H1 (cell line): ENCODE measurements at regions not wholly inside any gene's neighbourhood (a gene's known extent, or its start where the extent isn't known, plus 50 kb on each side); places are given as distances from the start of the nearest gene placed in this dataset.

Experiments
- CTCF ChIA-PET: fragments of 300-600 bp; sonication (Branson Sonifier 250); formaldehyde crosslinking; loops from one replicate; lab custom pipeline; 2021; ENCODE audit not compliant: partially characterized antibody; lab: Charles Lee
- POLR2A ChIA-PET: fragments of 300-600 bp; sonication (Branson Sonifier 250); formaldehyde crosslinking; loops from one replicate; lab custom pipeline; 2021; ENCODE audit warnings: inconsistent platforms; ENCODE audit not compliant: partially characterized antibody; lab: Charles Lee
- DNase-seq, 2 experiments: peaks; one replicate each; pipeline versions ENCODE4 v3.0.0 to v3.0.0-alpha.2; 2010 to 2022; ENCODE audit warnings: low spot score in 2 of 2, low read depth in 1 of 2, mixed read lengths in 1 of 2
- FAIRE-seq: peaks from 2 replicates; lab custom pipeline; 2011; peaks lifted over from hg19 to GRCh38; lab: Jason Lieb, UNC
- H2AFZ ChIP-seq: 2 replicates; pipeline ENCODE4 v1.8.1; 2012; ENCODE audit warnings: low read length, inconsistent platforms
- H2AK5ac ChIP-seq: 2 replicates; pipeline ENCODE4 v1.6.1; 2013; ENCODE audit warnings: low read depth, low read length
- H2BK120ac ChIP-seq: replicated peaks from 2 replicates; pipeline ENCODE3; 2013; ENCODE audit warnings: low read depth, low read length, inconsistent platforms
- H2BK12ac ChIP-seq: 2 replicates; pipeline ENCODE4 v1.6.1; 2013; ENCODE audit warnings: low read depth, low read length
- H2BK15ac ChIP-seq: 2 replicates; pipeline ENCODE4 v1.6.1; 2013; ENCODE audit warnings: low read length
- H2BK20ac ChIP-seq: 2 replicates; pipeline ENCODE4 v1.6.1; 2013; ENCODE audit warnings: low read length
- H2BK5ac ChIP-seq: 2 replicates; pipeline ENCODE4 v1.6.1; 2013; ENCODE audit warnings: low read depth, low read length
- H3K14ac ChIP-seq: 2 replicates; pipeline ENCODE4 v1.6.1; 2013; ENCODE audit warnings: inconsistent platforms; ENCODE audit not compliant: insufficient read length
- H3K18ac ChIP-seq: 2 replicates; pipeline ENCODE4 v1.6.1; 2013; ENCODE audit warnings: low read length; ENCODE audit errors: extremely low read depth
- H3K23ac ChIP-seq: 2 replicates; pipeline ENCODE4 v1.6.1; 2013; ENCODE audit warnings: inconsistent platforms; ENCODE audit not compliant: insufficient read length
- H3K23me2 ChIP-seq: 2 replicates; pipeline ENCODE4 v1.6.1; 2013; ENCODE audit warnings: low read depth, low read length
- H3K27ac ChIP-seq: 2 replicates; pipeline ENCODE4 v1.6.1; 2011; ENCODE audit warnings: low read depth, low read length, inconsistent platforms
- H3K27me3 ChIP-seq, 4 experiments: replicated peaks in 1 of 4; 1 replicate in 1 of 4; 2 replicates in 3 of 4; pipeline versions ENCODE4 v1.6.1 to v1.8.1; 2011 to 2013; ENCODE audit warnings: low read length in 3 of 4, mild to moderate bottlenecking in 3 of 4, inconsistent platforms in 2 of 4, mixed read lengths in 2 of 4, moderate library complexity in 1 of 4; ENCODE audit not compliant: control insufficient read depth in 3 of 4, insufficient read depth in 3 of 4; ENCODE audit errors: extremely low read depth in 1 of 4
- H3K36me3 ChIP-seq, 4 experiments: 2 replicates each; pipeline versions ENCODE4 v1.6.1 to v1.8.1; 2011 to 2013; ENCODE audit warnings: mild to moderate bottlenecking in 4 of 4, low read length in 3 of 4, moderate library complexity in 2 of 4, control low read depth in 1 of 4, inconsistent platforms in 1 of 4; ENCODE audit not compliant: insufficient read depth in 4 of 4, control insufficient read depth in 2 of 4
- H3K4ac ChIP-seq: replicated peaks from 2 replicates; pipeline ENCODE3; 2013; ENCODE audit warnings: low read length, low read depth, mixed read lengths, inconsistent platforms; ENCODE audit not compliant: insufficient read length
- H3K4me1 ChIP-seq, 4 experiments: replicated peaks in 1 of 4; 1 replicate in 1 of 4; 2 replicates in 3 of 4; pipeline versions ENCODE4 v1.6.1 to v1.8.1; 2011 to 2013; ENCODE audit warnings: low read length in 3 of 4, inconsistent platforms in 2 of 4, mixed read lengths in 1 of 4; ENCODE audit not compliant: insufficient read depth in 4 of 4, control insufficient read depth in 3 of 4
- H3K4me2 ChIP-seq, 2 experiments: 2 replicates each; pipeline versions ENCODE4 v1.6.1 to v1.8.1; 2011 to 2013; ENCODE audit warnings: low read depth in 2 of 2, low read length in 2 of 2, control low read depth in 1 of 2, inconsistent platforms in 1 of 2, mild to moderate bottlenecking in 1 of 2; ENCODE audit not compliant: insufficient read depth in 1 of 2
- H3K4me3 ChIP-seq, 4 experiments: fragments of 200-600, 300-600 bp in 1 of 4; sonication (generic), shearing (Covaris generic), sonication (Bioruptor Twin) in 1 of 4; 2 replicates each; pipeline versions ENCODE4 v1.5.1 to v1.8.1; 2011 to 2016; ENCODE audit warnings: low read length in 4 of 4, low read depth in 3 of 4, control low read depth in 2 of 4, inconsistent platforms in 2 of 4, mild to moderate bottlenecking in 2 of 4, mixed read lengths in 1 of 4, moderate library complexity in 1 of 4; ENCODE audit not compliant: insufficient read depth in 2 of 4; ENCODE audit errors: extremely low read depth in 1 of 4
- H3K56ac ChIP-seq: replicated peaks from 2 replicates; pipeline ENCODE3; 2013; ENCODE audit warnings: low read depth, mild to moderate bottlenecking, mixed read lengths, low read length, inconsistent platforms; ENCODE audit not compliant: insufficient read length
- H3K79me1 ChIP-seq: 2 replicates; pipeline ENCODE4 v1.6.1; 2013; ENCODE audit warnings: low read depth, low read length, control low read depth
- H3K79me2 ChIP-seq, 2 experiments: 2 replicates each; pipeline versions ENCODE4 v1.6.1 to v1.8.1; 2012 to 2013; ENCODE audit warnings: low read length in 2 of 2, mild to moderate bottlenecking in 2 of 2, inconsistent platforms in 1 of 2; ENCODE audit not compliant: insufficient read depth in 2 of 2, control insufficient read depth in 1 of 2
- H3K9ac ChIP-seq, 4 experiments: replicated peaks in 1 of 4; 1 replicate in 1 of 4; 2 replicates in 3 of 4; pipeline versions ENCODE4 v1.6.1 to v1.8.1; 2011 to 2013; ENCODE audit warnings: low read depth in 3 of 4, low read length in 3 of 4, control low read depth in 2 of 4, mild to moderate bottlenecking in 2 of 4, moderate library complexity in 2 of 4, inconsistent platforms in 1 of 4; ENCODE audit errors: extremely low read depth in 1 of 4
- H3K9me3 ChIP-seq, 2 experiments: 2 replicates each; pipeline versions ENCODE4 v1.6.1 to v1.8.1; 2012 to 2013; ENCODE audit warnings: mild to moderate bottlenecking in 2 of 2, moderate library complexity in 2 of 2, control low read depth in 1 of 2, inconsistent platforms in 1 of 2, low read depth in 1 of 2, low read length in 1 of 2, mixed read lengths in 1 of 2; ENCODE audit not compliant: insufficient read depth in 2 of 2
- H4K20me1 ChIP-seq, 2 experiments: replicated peaks in 1 of 2; 2 replicates each; pipeline versions ENCODE3 to v1.8.1; 2011 to 2013; ENCODE audit warnings: inconsistent platforms in 2 of 2, low read length in 2 of 2, mild to moderate bottlenecking in 1 of 2; ENCODE audit not compliant: insufficient read depth in 2 of 2, control insufficient read depth in 1 of 2
- H4K5ac ChIP-seq: 2 replicates; pipeline ENCODE4 v1.6.1; 2013; ENCODE audit warnings: low read length, low read depth, mixed read lengths, inconsistent platforms; ENCODE audit not compliant: insufficient read length
- H4K8ac ChIP-seq: 2 replicates; pipeline ENCODE4 v1.8.0; 2013; ENCODE audit warnings: mild to moderate bottlenecking, moderate library complexity, low read length, inconsistent platforms; ENCODE audit not compliant: insufficient read depth; ENCODE audit errors: extremely low read depth
- H4K91ac ChIP-seq: replicated peaks from 2 replicates; pipeline ENCODE3; 2013; ENCODE audit warnings: low read length, mixed read lengths, inconsistent platforms; ENCODE audit not compliant: insufficient read length
- CBX8 ChIP-seq: fragments of 300-800, 300-1000 bp; sonication (generic); IDR thresholded peaks from 2 replicates; pipeline ENCODE4 v1.7.1; 2016; ENCODE audit warnings: low read depth, low read length, borderline replicate concordance
- CREB1 ChIP-seq: IDR thresholded peaks from 2 replicates; pipeline ENCODE4 v1.6.1; 2012; ENCODE audit warnings: inconsistent platforms
- CTBP2 ChIP-seq: IDR thresholded peaks from 2 replicates; pipeline ENCODE4 v1.7.0; 2011; ENCODE audit warnings: borderline replicate concordance, mild to moderate bottlenecking, moderate library complexity, mixed read lengths, low read length; ENCODE audit not compliant: insufficient read depth, insufficient read length
- JUND ChIP-seq: IDR thresholded peaks from 2 replicates; pipeline ENCODE4 v1.6.1; 2011; ENCODE audit warnings: mild to moderate bottlenecking, improper control_type of control experiment, low read length
- KDM4A ChIP-seq: IDR thresholded peaks from one replicate; pipeline ENCODE4 v1.7.1; 2012; ENCODE audit warnings: low read depth, mild to moderate bottlenecking, moderate library complexity, low read length, inconsistent platforms; ENCODE audit not compliant: severe bottlenecking
- SAP30 ChIP-seq: fragments of 300-600 bp; sonication (generic); IDR thresholded peaks from 2 replicates; pipeline ENCODE4 v1.7.1; 2012; ENCODE audit warnings: low read length, moderate library complexity, mild to moderate bottlenecking, inconsistent platforms; ENCODE audit not compliant: insufficient read depth, insufficient replicate concordance
- SIRT6 ChIP-seq: IDR thresholded peaks from one replicate; pipeline ENCODE4 v1.7.1; 2012; ENCODE audit warnings: low read length, inconsistent platforms
- YY1 ChIP-seq: IDR thresholded peaks from 2 replicates; pipeline ENCODE4 v1.6.1; 2011; ENCODE audit warnings: low read depth, mild to moderate bottlenecking, low read length

GRCh38 chr14:87748558-87748957 is 244.4 kb downstream of the GALC start:
- H3K4me1 ChIP-seq: no peaks in the 10 kb centered on the region
- no peak overlapping the region for H2BK5ac ChIP-seq
- no peak overlapping the region for H3K9ac ChIP-seq
- H3K56ac ChIP-seq: no peak overlapping the region
- H4K91ac ChIP-seq: no peak overlapping the region
- FAIRE-seq (no peak), DNase-seq (no peak)
- no peaks in the 10 kb centered on the region for H3K9me3 ChIP-seq
- no peak overlapping the region for H3K4ac ChIP-seq
- H3K27ac ChIP-seq: no peak overlapping the region
- H3K27me3 ChIP-seq: no peaks in the 10 kb centered on the region
- no peak overlapping the region for H3K4me3 ChIP-seq
- POLR2A ChIA-PET: no interaction called here
- CTCF ChIA-PET: interaction anchor here (0.6 to 6.7 kb wide), 7 partner anchors 12 to 148 kb away, joined by 3 to 69 read pairs (median 6); no protein-coding TSS in a partner anchor
- H3K14ac ChIP-seq: no peak overlapping the region
- H4K5ac ChIP-seq: no peak overlapping the region
- H4K8ac ChIP-seq: no peak overlapping the region
- no peak overlapping the region for H2BK12ac ChIP-seq
- no peak overlapping the region for H2AFZ ChIP-seq
- H4K20me1 ChIP-seq: no peaks in the 10 kb centered on the region
- no peak overlapping the region for H3K18ac ChIP-seq
- no peak overlapping the region for H2BK120ac ChIP-seq
- no peaks in the 10 kb centered on the region for H3K36me3 ChIP-seq
- H3K4me2 ChIP-seq: no peak overlapping the region
- no peaks in the 10 kb centered on the region for H3K79me2 ChIP-seq
- no peak overlapping the region for H2BK20ac ChIP-seq
- no peak overlapping the region for H2AK5ac ChIP-seq
- no peak overlapping the region for H3K23ac ChIP-seq
- no peak overlapping the region for H2BK15ac ChIP-seq
- no peaks in the 10 kb centered on the region for H3K23me2 ChIP-seq
- TF ChIP-seq CBX8: no peak
- TF ChIP-seq CTBP2: no peak
- no peak for TF ChIP-seq JUND
- TF ChIP-seq SIRT6: no peak
- TF ChIP-seq YY1: no peak
- TF ChIP-seq SAP30: no peak
- no peak for TF ChIP-seq KDM4A
- TF ChIP-seq CREB1: no peak
- H3K79me1 ChIP-seq: no peaks in the 10 kb centered on the region
